Stomach (tissue), 8 donors: ENCODE measurements at regions not wholly inside any gene's neighbourhood (a gene's known extent, or its start where the extent isn't known, plus 50 kb on each side); places are given as distances from the start of the nearest gene placed in this dataset.

Experiments
- DNase-seq, 2 donors: peaks; one replicate each; pipeline versions ENCODE4 v3.0.0 to v3.0.0-alpha.2; 2013 to 2019
- H3K27ac ChIP-seq, 5 donors: fragments of 200-600 bp in 4 of 5; sonication (generic) in 4 of 5; one replicate each; pipeline ENCODE4 v1.5.1; 2013 to 2019; ENCODE audit warnings: mild to moderate bottlenecking in 1 of 5, moderate library complexity in 1 of 5
- H3K27me3 ChIP-seq, 3 donors: fragments of 200-600 bp; sonication (generic); one replicate each; pipeline ENCODE4 v1.5.1; 2017 to 2019; ENCODE audit warnings: mixed run types in 1 of 3
- H3K36me3 ChIP-seq, 4 donors: fragments of 200-600 bp; sonication (generic); 1 replicate in 3 of 4; 2 replicates in 1 of 4; pipeline ENCODE4 v1.5.1; 2016 to 2019
- H3K4me1 ChIP-seq, 4 donors: fragments of 200-600 bp; sonication (generic); one replicate each; pipeline ENCODE4 v1.5.1; 2016 to 2019
- H3K4me3 ChIP-seq, 4 donors: fragments of 200-600 bp; sonication (generic) in 3 of 4; one replicate each; pipeline ENCODE4 v1.5.1; 2016 to 2019; ENCODE audit warnings: mild to moderate bottlenecking in 1 of 4
- H3K9me3 ChIP-seq, 4 donors: fragments of 200-600 bp; sonication (generic); one replicate each; pipeline ENCODE4 v1.5.1; 2016 to 2019
- CTCF ChIP-seq, 7 experiments: fragments of 450-650 bp in 4 of 7; fragments of 200-600 bp in 3 of 7; sonication (generic) in 3 of 7; IDR thresholded peaks; one replicate each; pipeline ENCODE4 v1.5.1; 2016 to 2019; ENCODE audit warnings: antibody characterized with exemption in 7 of 7, control low read depth in 2 of 7, mild to moderate bottlenecking in 1 of 7
- EP300 ChIP-seq: sonication (generic); formaldehyde crosslinking; IDR thresholded peaks from one replicate; pipeline ENCODE4 v1.6.1; 2017; ENCODE audit warnings: antibody characterized with exemption
- POLR2A ChIP-seq, 4 donors: fragments of 450-650 bp; IDR thresholded peaks; one replicate each; pipeline ENCODE4 v1.6.1; 2016; ENCODE audit warnings: antibody characterized with exemption in 4 of 4, control low read depth in 2 of 4, mild to moderate bottlenecking in 1 of 4, moderate library complexity in 1 of 4
- POLR2AphosphoS5 ChIP-seq, 3 donors: sonication (generic); formaldehyde crosslinking; IDR thresholded peaks; one replicate each; pipeline ENCODE4 v1.6.1; 2016; ENCODE audit warnings: antibody characterized with exemption in 3 of 3
- WGBS, 5 donors: extraction: QIAGEN DNeasy Blood & Tissue Kit in 3 of 5; methylation state at CpG; one replicate each; pipeline versions ENCODE4 v1.1.5 to v1.1.7; 2013 to 2018; 5-methylcytosine and 5-hydroxymethylcytosine counted together
- intact Hi-C: fragments of 100-400 bp; cut with DNase I; formaldehyde crosslinking; loops from one replicate; pipeline ENCODE4 v1.15.1; 2023; ENCODE audit warnings: low total_unique reads
- donor health status: healthy with polysubstance abuse.
- donor health status: Bipolar disorder and iron deficiency.
- donor health status: healthy.

- H3K4me3 ChIP-seq, result no peak overlapping the region
- WGBS, 5 donors, result 57 to 89% (median 63%) methylated on average over 2 of the region's 2 CpGs
- intact Hi-C loops, result no loop called here
- no peaks in the 10 kb centered on the region for H3K36me3 ChIP-seq
- TF ChIP-seq POLR2A (IDR thresholded peaks at IDR 0.05), result no peak
- no peak for TF ChIP-seq CTCF (IDR thresholded peaks at IDR 0.05)
- no peak for TF ChIP-seq POLR2AphosphoS5 (IDR thresholded peaks at IDR 0.05)
- TF ChIP-seq EP300, result no peak
- H3K27ac ChIP-seq, result no peak overlapping the region
- H3K27me3 ChIP-seq, result no peaks in the 10 kb centered on the region
- peaks cover 0 to 10% (median 0%) of the 10 kb centered on the region in 4 donors for H3K4me1 ChIP-seq
- no peak for DNase-seq
- no peaks in the 10 kb centered on the region for H3K9me3 ChIP-seq
Measured at GRCh38 chr11:95575517-95575916, 214.1 kb downstream of the FAM76B start.

DNA sequence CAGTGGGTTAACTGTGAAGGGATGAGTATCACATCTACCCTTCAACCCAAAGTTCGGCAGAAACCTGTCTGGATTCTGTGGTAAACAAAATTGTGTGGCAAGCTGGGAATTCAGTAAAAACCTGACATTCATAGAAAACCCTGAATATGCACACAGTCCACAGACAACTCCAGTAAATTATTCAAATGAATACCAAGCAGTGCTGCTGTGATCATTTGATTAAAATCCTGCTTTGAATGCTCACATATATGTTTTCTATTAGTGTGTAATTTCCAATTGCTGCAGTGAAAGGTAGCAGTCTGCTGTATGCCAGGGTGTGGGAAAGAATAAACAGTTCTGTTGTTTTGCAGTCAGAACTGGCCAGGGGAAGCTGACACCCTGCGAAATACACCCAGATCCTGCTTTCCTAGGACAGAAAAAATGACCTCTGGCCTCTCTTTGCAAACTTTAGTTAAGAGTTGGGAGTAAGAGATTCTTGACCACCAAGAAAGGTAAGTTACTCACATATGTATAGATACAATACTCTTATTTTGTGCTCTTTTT lies 217.8 kb downstream of the FAM76B start:
- H3K27me3 ChIP-seq, result no peaks in the 10 kb centered on the region
- H3K4me3 ChIP-seq, result no peak overlapping the region
- H3K27ac ChIP-seq, result no peak overlapping the region
- no peaks in the 10 kb centered on the region for H3K36me3 ChIP-seq
- 44 to 81% (median 67%) methylated on average over 2 of the region's 2 CpGs for WGBS, 5 donors
- DNase-seq, result no peak
- intact Hi-C loops, result no loop called here
- no peak for TF ChIP-seq EP300
- TF ChIP-seq CTCF (IDR thresholded peaks at IDR 0.05), result no peak
- no peak for TF ChIP-seq POLR2AphosphoS5 (IDR thresholded peaks at IDR 0.05)
- H3K4me1 ChIP-seq, result peaks cover 0 to 6% (median 0%) of the 10 kb centered on the region in 4 donors
- peaks cover 0 to 5% (median 0%) of the 10 kb centered on the region in 4 donors for H3K9me3 ChIP-seq

DNA sequence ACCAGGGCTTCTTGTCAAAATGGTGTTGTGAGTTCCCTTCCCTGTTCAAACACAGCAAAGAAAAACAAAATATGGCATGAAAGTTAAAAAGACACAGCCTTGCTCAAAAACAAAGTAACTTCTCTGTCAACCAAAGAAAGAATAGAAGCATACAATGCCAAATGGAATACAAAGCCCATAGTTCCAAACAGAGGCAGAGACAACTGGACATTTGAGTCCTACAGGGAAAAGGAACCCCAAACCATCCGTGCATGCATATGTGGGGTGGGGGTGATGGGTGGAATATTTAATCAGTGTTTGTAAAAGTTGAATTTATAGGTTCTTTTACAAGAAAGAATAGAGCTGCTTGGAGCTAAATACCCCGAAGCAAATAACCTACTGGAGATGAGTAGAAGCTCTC lies 218.7 kb downstream of the FAM76B start:
- no peak for DNase-seq
- no peaks in the 10 kb centered on the region for H3K27me3 ChIP-seq
- H3K36me3 ChIP-seq, result no peaks in the 10 kb centered on the region
- WGBS, 5 donors, result 80 to 91% (median 86%) methylated on average over 2 of the region's 2 CpGs
- intact Hi-C loops, result no loop called here
- peaks cover 0 to 6% (median 0%) of the 10 kb centered on the region in 4 donors for H3K4me1 ChIP-seq
- no peak overlapping the region for H3K4me3 ChIP-seq
- H3K27ac ChIP-seq, result no peak overlapping the region
- TF ChIP-seq POLR2A (IDR thresholded peaks at IDR 0.05) (no peak), EP300 (no peak), POLR2AphosphoS5 (IDR thresholded peaks at IDR 0.05) (no peak), CTCF (IDR thresholded peaks at IDR 0.05) (no peak)
- H3K9me3 ChIP-seq, result peaks cover 0 to 5% (median 0%) of the 10 kb centered on the region in 4 donors

- 84 to 94% (median 92%) methylated on average over 2 of the region's 2 CpGs for WGBS, 5 donors
- H3K27ac ChIP-seq, result no peak overlapping the region
- peaks cover 0 to 9% (median 0%) of the 10 kb centered on the region in 4 donors for H3K4me1 ChIP-seq
- peaks cover 0 to 5% (median 0%) of the 10 kb centered on the region in 4 donors for H3K9me3 ChIP-seq
- DNase-seq, result no peak
- no peaks in the 10 kb centered on the region for H3K36me3 ChIP-seq
- intact Hi-C loops, result no loop called here
- no peak overlapping the region for H3K4me3 ChIP-seq
- TF ChIP-seq EP300 (no peak), CTCF (IDR thresholded peaks at IDR 0.05) (no peak), POLR2A (IDR thresholded peaks at IDR 0.05) (no peak), POLR2AphosphoS5 (IDR thresholded peaks at IDR 0.05) (no peak)
- no peaks in the 10 kb centered on the region for H3K27me3 ChIP-seq
Measured at GRCh38 chr11:95569207-95569606, 220.4 kb downstream of the FAM76B start.
